Effector memory CD4-positive, alpha-beta T cell (primary cell): ENCODE measurements at regions not wholly inside any gene's neighbourhood (a gene's known extent, or its start where the extent isn't known, plus 50 kb on each side); places are given as distances from the start of the nearest gene placed in this dataset.
"Not testable (repeated sequence)": the region's sequence is repeated elsewhere in the genome, so short reads cannot be mapped to it uniquely, and the experiment has no call there.

Experiments
- DNase-seq, 3 donors: peaks; one replicate each; pipeline ENCODE4 v3.0.0-alpha.2; 2020
- H3K27ac ChIP-seq: 2 replicates; pipeline ENCODE4 v1.7.0; 2013; ENCODE audit warnings: mild to moderate bottlenecking, low read length, moderate library complexity; ENCODE audit not compliant: insufficient read depth, poor library complexity, severe bottlenecking
- H3K27me3 ChIP-seq: replicated peaks from 2 replicates; pipeline ENCODE4 v1.7.0; 2013; ENCODE audit warnings: mild to moderate bottlenecking, low read length; ENCODE audit not compliant: insufficient read depth, control insufficient read depth, poor library complexity, severe bottlenecking
- H3K36me3 ChIP-seq: 2 replicates; pipeline ENCODE4 v1.7.0; 2013; ENCODE audit warnings: mild to moderate bottlenecking, low read length, moderate library complexity; ENCODE audit not compliant: control insufficient read depth, insufficient read depth
- H3K4me1 ChIP-seq: 2 replicates; pipeline ENCODE4 v1.7.0; 2013; ENCODE audit warnings: low read length, mild to moderate bottlenecking; ENCODE audit not compliant: control insufficient read depth, insufficient read depth, poor library complexity, severe bottlenecking
- H3K4me3 ChIP-seq: 2 replicates; pipeline ENCODE4 v1.7.0; 2013; ENCODE audit warnings: low read length, low read depth, mild to moderate bottlenecking; ENCODE audit not compliant: insufficient read depth, poor library complexity, severe bottlenecking
- H3K9me3 ChIP-seq: 2 replicates; pipeline ENCODE4 v1.7.0; 2013; ENCODE audit warnings: mild to moderate bottlenecking, low read length, moderate library complexity; ENCODE audit not compliant: control insufficient read depth

DNA sequence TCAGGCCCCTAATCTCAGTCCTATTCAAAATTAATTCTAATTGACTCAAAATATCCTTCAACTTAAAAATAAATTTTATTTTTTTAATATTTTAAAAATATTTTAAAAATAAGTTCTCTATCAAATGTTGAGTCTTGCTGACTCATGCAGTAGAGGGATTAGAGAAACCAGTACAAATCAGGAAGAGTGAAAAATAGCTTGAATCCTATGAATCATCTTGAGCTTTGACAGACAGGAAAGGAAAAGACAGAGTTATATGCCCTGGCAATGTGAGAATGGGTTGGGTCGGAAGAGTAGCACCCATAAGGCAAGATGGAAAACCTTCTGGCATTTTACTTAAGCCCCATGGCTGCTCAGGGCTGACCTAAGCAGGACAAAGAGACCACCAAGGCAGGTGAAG lies 346.6 kb upstream of the RUNX1 start:
- H3K4me3 ChIP-seq, result no peak overlapping the region
- H3K4me1 ChIP-seq, result no peaks in the 10 kb centered on the region
- H3K9me3 ChIP-seq, result no peaks in the 10 kb centered on the region
- H3K27ac ChIP-seq, result no peak overlapping the region
- H3K27me3 ChIP-seq, result no peaks in the 10 kb centered on the region
- DNase-seq, result no peak
- H3K36me3 ChIP-seq, result no peaks in the 10 kb centered on the region

DNA sequence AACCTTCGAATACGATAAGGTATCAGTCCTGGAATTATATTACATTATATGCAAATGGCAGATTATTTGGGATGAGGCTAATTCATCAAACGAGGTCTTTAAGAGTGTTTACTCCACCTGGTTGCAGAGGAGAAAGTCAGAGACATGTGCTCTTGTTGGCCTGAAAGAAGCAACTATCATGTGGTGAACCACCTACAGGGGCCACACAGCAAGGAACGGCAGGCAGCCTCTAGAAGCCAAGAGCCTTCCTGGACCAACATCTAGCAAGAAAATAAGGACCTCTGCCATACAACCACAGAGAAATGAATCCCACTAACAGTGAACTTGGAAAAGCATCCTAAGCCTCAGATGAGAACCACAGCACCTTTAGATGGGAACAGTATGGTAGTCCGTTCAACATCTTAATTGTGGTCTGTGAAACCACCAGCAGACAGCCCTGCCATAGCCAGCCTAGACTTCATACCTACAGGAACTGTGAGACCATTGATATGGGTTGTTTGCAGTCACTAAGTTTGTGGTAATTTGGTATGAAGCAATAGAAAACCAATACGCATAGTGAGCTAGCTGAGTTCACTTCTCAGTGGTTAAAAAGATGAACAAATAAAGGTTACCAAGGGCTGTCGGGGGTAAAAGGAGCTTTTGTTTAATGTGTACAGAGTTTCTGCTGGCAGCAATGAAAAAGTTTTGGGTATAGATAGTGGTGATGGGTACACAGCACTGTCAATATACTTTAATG lies 345.7 kb upstream of the RUNX1 start:
- DNase-seq, result no peak
- H3K27me3 ChIP-seq, result no peaks in the 10 kb centered on the region
- no peaks in the 10 kb centered on the region for H3K4me1 ChIP-seq
- H3K36me3 ChIP-seq, result no peaks in the 10 kb centered on the region
- H3K4me3 ChIP-seq, result no peak overlapping the region
- no peak overlapping the region for H3K27ac ChIP-seq
- H3K9me3 ChIP-seq, result no peaks in the 10 kb centered on the region

DNA sequence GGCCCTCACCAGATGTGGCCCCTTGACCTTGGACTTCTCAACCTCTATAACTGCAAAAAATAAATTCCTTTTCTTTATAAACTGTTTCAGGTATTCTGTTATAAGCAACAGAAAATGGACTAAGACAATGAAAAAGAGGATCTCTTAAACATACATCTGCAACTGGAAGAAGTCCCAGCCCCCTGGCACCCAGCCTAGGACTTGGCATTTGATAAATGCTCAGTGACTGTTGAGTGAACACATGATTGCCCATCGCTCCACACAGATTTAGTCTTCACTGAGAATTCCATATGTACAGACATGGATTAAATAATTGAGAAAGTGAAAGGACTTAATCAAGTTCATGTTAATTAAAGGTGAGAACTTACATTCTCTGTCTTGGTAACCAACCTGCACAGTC lies 344.9 kb upstream of the RUNX1 start:
- H3K4me1 ChIP-seq, result no peaks in the 10 kb centered on the region
- H3K9me3 ChIP-seq, result no peaks in the 10 kb centered on the region
- H3K4me3 ChIP-seq, result no peak overlapping the region
- H3K27ac ChIP-seq, result no peak overlapping the region
- no peak for DNase-seq
- H3K27me3 ChIP-seq, result no peaks in the 10 kb centered on the region
- no peaks in the 10 kb centered on the region for H3K36me3 ChIP-seq

DNA sequence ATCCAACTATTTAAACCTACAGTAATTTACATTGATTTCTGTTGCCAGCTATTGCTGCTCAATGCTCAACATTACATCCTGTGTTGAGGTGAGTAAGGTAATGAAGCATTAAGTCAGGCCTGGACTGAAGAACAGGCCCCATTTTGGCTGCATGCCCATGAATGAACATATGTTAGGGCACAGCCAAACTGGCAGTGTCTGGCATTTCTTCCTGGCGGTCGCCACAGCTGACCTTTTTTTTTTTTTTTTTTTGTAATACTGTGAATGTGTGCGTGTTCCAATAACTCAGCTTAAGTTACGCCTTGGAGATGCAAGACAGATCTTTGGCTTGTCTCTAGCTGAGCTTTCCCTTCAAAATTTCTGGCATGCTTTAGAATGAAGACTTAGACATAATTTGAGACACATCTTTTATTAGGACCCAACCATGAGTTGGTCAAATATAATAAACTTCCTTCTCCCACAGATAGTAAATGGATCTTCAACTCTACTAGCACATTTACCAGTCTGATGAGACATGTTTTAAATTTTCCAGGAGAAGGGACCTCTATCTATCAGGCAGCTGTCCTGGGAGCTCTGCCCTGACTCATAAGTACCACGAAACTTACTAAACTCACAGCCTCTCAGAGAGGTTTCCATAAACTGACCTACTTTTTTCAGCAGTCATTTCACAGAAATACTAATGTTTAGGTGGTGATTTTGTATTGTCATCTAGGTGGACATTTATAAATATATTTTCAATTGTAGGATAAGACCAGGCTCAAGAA lies 341.1 kb upstream of the RUNX1 start:
- H3K4me1 ChIP-seq, result no peaks in the 10 kb centered on the region
- H3K36me3 ChIP-seq, result no peaks in the 10 kb centered on the region
- H3K27me3 ChIP-seq, result no peaks in the 10 kb centered on the region
- H3K4me3 ChIP-seq, result no peak overlapping the region
- H3K9me3 ChIP-seq, result no peaks in the 10 kb centered on the region
- no peak for DNase-seq
- H3K27ac ChIP-seq, result no peak overlapping the region

DNA sequence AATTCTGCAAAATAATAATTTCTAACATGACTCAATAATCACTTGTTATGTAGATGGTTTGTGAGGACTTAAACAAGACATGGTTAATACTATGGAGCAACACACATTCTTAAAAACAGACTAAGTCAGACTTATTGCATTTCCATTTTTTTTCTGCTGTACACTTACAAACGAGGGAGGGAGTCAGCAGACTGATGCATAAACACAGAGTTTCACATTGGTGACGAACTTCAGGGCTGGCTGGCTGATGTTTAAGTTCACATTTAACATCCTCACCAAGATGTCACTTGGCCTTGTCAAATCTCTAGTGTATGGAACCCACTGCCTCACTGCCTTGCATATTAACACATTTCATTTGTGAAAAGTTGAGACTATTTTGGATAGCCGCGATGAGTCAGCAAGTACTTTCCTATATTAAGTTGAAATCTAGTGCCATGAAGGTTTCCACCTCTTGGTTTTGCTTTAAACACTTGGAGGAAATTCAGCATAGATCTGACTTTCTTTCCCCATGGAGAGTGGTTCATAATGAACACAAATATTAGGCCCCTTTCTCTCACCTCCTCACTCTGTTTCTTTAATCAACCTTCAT lies 337.5 kb upstream of the RUNX1 start:
- Histone ChIP-seq H3K4me3 (no peak overlapping the region), H3K27me3 (no peaks in the 10 kb centered on the region), H3K4me1 (no peaks in the 10 kb centered on the region), H3K27ac (no peak overlapping the region), H3K9me3 (no peaks in the 10 kb centered on the region), H3K36me3 (no peaks in the 10 kb centered on the region)
- no peak for DNase-seq

DNA sequence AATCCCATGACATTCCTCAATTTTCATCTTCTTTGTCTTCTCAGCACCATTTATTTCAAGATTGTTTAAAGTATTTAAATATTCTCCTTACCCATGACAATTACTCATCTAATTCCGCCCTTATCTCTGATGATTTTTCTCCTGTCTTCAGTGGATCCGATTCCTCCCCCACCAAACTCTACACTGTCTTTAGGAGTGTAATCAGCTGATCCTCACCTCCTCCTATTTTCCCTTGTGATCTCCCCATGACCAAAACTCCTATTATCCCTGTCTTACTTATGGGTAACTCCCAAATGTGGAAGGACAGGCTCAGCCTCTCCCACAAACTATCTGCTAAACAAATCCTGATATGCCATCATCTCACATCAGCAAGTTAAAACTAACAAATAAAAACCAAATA lies 335.3 kb upstream of the RUNX1 start:
- Histone ChIP-seq H3K36me3 (no peaks in the 10 kb centered on the region), H3K27me3 (no peaks in the 10 kb centered on the region), H3K27ac (no peak overlapping the region), H3K4me1 (no peaks in the 10 kb centered on the region), H3K9me3 (no peaks in the 10 kb centered on the region), H3K4me3 (no peak overlapping the region)
- DNase-seq, result no peak

DNA sequence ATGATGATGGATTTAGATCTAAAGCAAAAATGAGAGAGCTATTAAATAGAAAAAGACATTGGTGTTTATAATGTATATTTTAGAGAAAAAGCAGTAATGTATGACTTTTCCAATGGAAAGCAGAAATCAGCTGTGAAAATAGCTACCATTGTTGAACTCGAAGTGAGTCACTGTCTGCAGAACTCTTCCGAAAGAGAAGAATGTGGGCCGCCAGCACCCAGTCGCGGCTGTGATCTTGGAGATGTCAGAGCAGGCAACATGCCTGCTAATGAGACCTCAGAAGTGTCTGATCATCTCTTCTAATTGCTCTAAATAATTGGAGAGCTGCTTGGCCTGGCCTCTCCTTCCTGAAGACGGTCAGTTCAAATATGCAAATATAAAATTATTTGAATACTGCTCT lies 333.6 kb upstream of the RUNX1 start:
- Histone ChIP-seq H3K27me3 (no peaks in the 10 kb centered on the region), H3K27ac (no peak overlapping the region), H3K4me1 (no peaks in the 10 kb centered on the region), H3K4me3 (no peak overlapping the region), H3K9me3 (no peaks in the 10 kb centered on the region), H3K36me3 (no peaks in the 10 kb centered on the region)
- no peak for DNase-seq

DNA sequence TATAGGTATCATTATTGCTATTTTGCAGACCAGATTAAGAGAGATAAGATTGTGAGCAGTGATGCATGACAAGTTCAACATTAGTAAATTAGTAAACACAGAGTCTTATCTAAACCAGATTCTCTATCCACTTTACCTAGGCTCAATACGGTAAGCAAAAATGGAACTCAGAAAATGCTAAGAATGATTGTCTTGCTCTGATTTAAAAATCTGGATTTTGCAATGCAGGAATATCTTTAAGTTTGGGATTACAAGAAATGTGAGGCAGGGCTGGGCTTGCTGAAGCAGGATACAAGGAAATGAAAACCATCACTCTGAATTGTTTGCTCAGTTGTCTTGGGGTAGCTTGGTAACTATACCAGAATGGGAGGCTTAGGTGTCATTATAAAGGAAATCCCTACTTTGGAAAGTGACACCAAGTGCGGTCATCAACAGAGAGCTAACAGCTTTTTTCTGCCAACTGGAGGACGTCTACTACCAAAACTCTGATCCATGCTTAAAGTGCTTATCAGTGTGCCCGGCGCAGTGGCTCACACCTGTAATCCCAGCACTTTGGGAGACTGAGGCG lies 332.7 kb upstream of the RUNX1 start:
- no peak overlapping the region for H3K27ac ChIP-seq
- H3K36me3 ChIP-seq, result no peaks in the 10 kb centered on the region
- no peaks in the 10 kb centered on the region for H3K4me1 ChIP-seq
- H3K4me3 ChIP-seq, result no peak overlapping the region
- H3K9me3 ChIP-seq, result no peaks in the 10 kb centered on the region
- no peak for DNase-seq
- no peaks in the 10 kb centered on the region for H3K27me3 ChIP-seq

DNA sequence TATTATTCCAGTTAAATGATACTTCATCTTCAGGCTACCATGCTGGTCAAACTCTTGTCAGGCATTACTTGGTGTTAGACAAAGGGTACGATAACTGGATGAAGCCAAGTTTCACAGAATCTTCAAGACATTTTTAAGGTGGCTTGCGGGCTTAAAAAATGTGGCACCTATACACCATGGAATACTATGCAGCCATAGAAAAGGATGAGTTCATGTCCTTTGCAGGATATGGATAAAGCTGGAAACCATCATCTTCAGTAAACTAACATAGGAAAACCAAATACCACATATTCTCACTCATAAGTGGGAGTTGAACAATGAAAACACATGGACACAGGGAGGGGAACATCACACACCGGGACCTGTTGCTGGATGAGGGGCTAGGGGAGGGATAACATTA lies 331.2 kb upstream of the RUNX1 start:
- H3K27me3 ChIP-seq, H3K4me1 ChIP-seq, DNase-seq, H3K9me3 ChIP-seq, H3K27ac ChIP-seq, H3K36me3 ChIP-seq, H3K4me3 ChIP-seq: not testable (repeated sequence)

DNA sequence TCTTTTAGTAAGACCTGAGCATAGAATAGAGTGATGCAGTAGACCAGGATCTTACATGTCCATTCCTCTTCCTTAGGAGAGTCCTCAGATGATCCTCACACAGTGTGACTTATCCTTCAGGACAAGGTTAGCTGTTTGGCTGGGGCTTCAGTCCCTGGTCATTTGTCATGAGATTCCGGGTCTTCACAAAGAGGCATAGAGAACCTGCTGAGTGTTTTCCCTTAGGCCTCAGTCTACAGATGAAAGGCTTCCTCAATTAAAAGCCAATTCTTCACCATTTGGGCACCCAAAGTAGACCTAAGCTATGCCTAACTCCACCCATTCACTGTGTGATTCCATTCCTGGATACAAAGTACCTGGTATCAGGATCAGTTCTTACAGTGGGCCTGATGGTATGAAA lies 329.8 kb upstream of the RUNX1 start:
- H3K9me3 ChIP-seq, result no peaks in the 10 kb centered on the region

More for the DNA sequence above, 329.8 kb upstream of the RUNX1 start:
- Histone ChIP-seq H3K27me3 (no peaks in the 10 kb centered on the region), H3K4me1 (no peaks in the 10 kb centered on the region), H3K4me3 (no peak overlapping the region), H3K27ac (no peak overlapping the region), H3K36me3 (no peaks in the 10 kb centered on the region)
- DNase-seq, result no peak
